ENCODE measurements at regions not wholly inside any gene's neighbourhood (a gene's known extent, or its start where the extent isn't known, plus 50 kb on each side); places are given as distances from the start of the nearest gene placed in this dataset.

DNA sequence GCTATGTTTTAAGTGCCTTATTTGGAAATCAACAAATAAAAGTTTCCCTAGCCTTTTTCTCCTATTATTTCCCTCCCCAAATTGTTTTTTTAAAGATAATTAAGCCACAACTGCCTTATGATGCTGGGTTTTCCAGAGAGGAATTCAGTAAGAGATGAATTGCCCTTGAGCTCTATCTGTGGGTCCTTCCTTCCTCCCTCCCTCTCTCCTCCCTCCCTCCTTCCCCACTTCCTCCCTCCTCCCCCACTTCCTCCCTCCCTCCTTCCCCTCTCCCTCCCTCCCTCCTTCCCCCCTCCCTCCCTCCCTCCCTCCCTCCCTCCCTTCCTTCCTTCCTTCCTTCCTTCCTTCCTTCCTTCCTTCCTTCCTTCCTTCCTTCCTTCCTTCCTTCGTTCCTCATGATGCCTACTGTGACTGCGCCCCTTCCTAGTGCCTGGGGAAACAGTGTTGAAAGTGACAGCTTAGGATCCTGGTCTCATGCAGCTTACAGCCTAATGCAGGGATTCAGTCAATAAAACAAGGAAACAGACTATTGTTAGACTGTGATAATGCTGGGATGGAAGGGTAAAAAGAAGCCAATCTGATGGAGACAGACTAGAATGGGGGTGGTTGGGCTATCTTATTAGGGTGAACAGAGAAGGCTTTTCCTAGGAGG lies 1417.1 kb downstream of the AACS start:
- Histone ChIP-seq H3K9me3 (ENCODE audit: low read length) (no peaks in the 10 kb centered on the region), H3K4me3 (ENCODE audit: low read depth, low read length, poor library complexity, severe bottlenecking) (no peak overlapping the region), H3K27ac (ENCODE audit: low read depth, low read length, poor library complexity, severe bottlenecking) (no peak overlapping the region)

DNA sequence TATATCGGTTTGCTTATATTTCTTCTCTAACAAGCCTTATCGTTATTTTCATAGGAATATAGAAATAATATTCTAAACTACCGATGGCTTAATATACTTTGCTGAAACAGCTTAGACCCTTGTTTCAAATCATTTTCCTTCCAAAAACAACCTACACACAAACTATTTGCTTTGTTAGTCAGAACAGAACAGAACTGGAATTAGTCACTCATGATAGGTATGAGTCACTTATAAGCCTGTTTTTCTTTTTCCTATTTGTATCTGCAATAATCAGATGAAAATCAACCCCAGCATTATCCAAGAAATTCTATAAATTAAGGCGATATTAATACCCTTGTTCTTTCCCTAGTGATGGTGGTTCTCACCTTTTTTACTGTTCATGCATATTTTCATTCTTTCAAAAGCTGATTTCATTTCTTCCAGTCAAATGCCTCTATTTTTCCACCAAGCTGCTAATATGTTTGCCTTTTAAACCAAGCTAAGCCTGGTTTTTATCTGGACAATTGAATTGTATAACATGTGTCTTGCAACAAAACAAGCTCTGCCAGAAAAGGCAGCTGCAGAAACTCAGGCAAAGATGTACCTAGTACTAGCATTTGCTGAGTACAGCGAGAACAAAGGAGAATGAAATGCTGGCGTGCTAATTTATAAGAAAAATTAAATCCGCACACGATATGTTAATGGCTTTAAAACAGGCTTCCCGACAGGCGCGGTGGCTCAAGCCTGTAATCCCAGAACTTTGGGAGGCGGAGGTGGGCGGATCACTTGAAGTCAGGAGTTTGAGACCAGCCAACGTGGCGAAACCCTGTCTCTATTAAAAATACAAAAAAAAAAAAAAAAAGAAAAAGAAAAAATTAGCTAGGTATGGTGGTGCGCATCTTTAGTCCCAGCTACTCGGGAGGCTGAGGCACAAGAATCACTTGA lies 1418.2 kb downstream of the AACS start:
- no peak overlapping the region for H2AFZ ChIP-seq (ENCODE audit: low read length)
- no peaks in the 10 kb centered on the region for H3K9me2 ChIP-seq (ENCODE audit: low read depth, low read length)
- no peak overlapping the region for H3K4me3 ChIP-seq (ENCODE audit: low read depth, low read length, poor library complexity, severe bottlenecking)
- H3K9ac ChIP-seq (ENCODE audit: low read length), result no peak overlapping the region
- no peaks in the 10 kb centered on the region for H4K20me1 ChIP-seq (ENCODE audit: insufficient read depth, low read length)
- no peaks in the 10 kb centered on the region for H3K4me1 ChIP-seq (ENCODE audit: insufficient read depth, low read length, severe bottlenecking)
- H3K36me3 ChIP-seq (ENCODE audit: insufficient read depth, low read length), result no peaks in the 10 kb centered on the region
- H3F3A ChIP-seq (ENCODE audit: insufficient read depth, low read length), result no peaks in the 10 kb centered on the region
- TF ChIP-seq EZH2 (IDR thresholded peaks at IDR 0.05; ENCODE audit: borderline replicate concordance, low read length), result no peak
- TF ChIP-seq, protein P1, sequence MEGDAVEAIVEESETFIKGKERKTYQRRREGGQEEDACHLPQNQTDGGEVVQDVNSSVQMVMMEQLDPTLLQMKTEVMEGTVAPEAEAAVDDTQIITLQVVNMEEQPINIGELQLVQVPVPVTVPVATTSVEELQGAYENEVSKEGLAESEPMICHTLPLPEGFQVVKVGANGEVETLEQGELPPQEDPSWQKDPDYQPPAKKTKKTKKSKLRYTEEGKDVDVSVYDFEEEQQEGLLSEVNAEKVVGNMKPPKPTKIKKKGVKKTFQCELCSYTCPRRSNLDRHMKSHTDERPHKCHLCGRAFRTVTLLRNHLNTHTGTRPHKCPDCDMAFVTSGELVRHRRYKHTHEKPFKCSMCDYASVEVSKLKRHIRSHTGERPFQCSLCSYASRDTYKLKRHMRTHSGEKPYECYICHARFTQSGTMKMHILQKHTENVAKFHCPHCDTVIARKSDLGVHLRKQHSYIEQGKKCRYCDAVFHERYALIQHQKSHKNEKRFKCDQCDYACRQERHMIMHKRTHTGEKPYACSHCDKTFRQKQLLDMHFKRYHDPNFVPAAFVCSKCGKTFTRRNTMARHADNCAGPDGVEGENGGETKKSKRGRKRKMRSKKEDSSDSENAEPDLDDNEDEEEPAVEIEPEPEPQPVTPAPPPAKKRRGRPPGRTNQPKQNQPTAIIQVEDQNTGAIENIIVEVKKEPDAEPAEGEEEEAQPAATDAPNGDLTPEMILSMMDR (IDR thresholded peaks at IDR 0.05; ENCODE audit: low read length), result no peak
- H3K9me3 ChIP-seq (ENCODE audit: low read length), result no peaks in the 10 kb centered on the region
- no peak overlapping the region for H3K27ac ChIP-seq (ENCODE audit: low read depth, low read length, poor library complexity, severe bottlenecking)
- H3K4me2 ChIP-seq (ENCODE audit: low read length), result no peak overlapping the region
- no peaks in the 10 kb centered on the region for H3K27me3 ChIP-seq (ENCODE audit: insufficient read depth, low read length)
- H3K79me2 ChIP-seq (ENCODE audit: insufficient read depth, low read length), result no peaks in the 10 kb centered on the region

More for the DNA sequence above, 1417.1 kb downstream of the AACS start:
- no peaks in the 10 kb centered on the region for H3K36me3 ChIP-seq (ENCODE audit: insufficient read depth, low read length)
- H4K20me1 ChIP-seq (ENCODE audit: insufficient read depth, low read length), result no peaks in the 10 kb centered on the region
- no peak overlapping the region for H3K9ac ChIP-seq (ENCODE audit: low read length)
- no peak overlapping the region for H2AFZ ChIP-seq (ENCODE audit: low read length)
- no peak overlapping the region for H3K4me2 ChIP-seq (ENCODE audit: low read length)
- TF ChIP-seq EZH2 (IDR thresholded peaks at IDR 0.05; ENCODE audit: borderline replicate concordance, low read length), result no peak
- TF ChIP-seq, protein P1 (IDR thresholded peaks at IDR 0.05; ENCODE audit: low read length), result no peak
- H3K79me2 ChIP-seq (ENCODE audit: insufficient read depth, low read length), result no peaks in the 10 kb centered on the region
- no peaks in the 10 kb centered on the region for H3K4me1 ChIP-seq (ENCODE audit: insufficient read depth, low read length, severe bottlenecking)
- H3F3A ChIP-seq (ENCODE audit: insufficient read depth, low read length), result no peaks in the 10 kb centered on the region
- no peaks in the 10 kb centered on the region for H3K27me3 ChIP-seq (ENCODE audit: insufficient read depth, low read length)
- no peaks in the 10 kb centered on the region for H3K9me2 ChIP-seq (ENCODE audit: low read depth, low read length)

DNA sequence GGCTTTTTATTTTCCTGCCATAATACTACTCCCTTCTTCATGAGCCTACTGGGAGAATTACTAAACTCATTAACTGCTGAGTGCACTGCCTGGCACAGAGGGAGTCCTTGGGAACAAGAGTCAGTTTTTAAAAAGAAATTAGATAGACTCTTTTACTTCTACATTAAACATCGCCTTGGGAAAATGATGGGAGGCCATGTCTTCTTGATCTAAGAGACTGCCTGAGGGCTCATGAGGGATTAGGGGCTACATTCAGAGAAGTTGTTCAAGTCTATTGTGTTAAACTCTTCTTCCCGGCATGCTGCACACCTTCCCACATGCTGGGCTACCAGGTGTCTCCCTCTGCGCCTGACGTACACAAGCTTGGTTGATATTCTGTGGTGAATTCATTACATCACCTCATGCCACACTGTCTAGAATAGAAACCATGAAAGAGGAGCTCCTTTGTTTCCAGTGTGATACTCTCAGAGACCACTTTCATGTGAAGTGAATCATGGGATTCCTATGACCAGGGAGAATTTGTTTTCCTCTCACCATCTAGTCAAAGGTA lies 1422.3 kb downstream of the AACS start:
- Histone ChIP-seq H3K36me3 (ENCODE audit: insufficient read depth, low read length) (no peaks in the 10 kb centered on the region; the same call in 1 of the 2 replicates), H3K9me2 (ENCODE audit: low read depth, low read length) (no peaks in the 10 kb centered on the region), H2AFZ (ENCODE audit: low read length) (no peak overlapping the region), H3K4me3 (ENCODE audit: low read depth, low read length, poor library complexity, severe bottlenecking) (no peak overlapping the region), H3K9me3 (ENCODE audit: low read length) (no peaks in the 10 kb centered on the region), H3K27me3 (ENCODE audit: insufficient read depth, low read length) (no peaks in the 10 kb centered on the region), H3K4me2 (ENCODE audit: low read length) (no peak overlapping the region), H3K9ac (ENCODE audit: low read length) (no peak overlapping the region), H3K27ac (ENCODE audit: low read depth, low read length, poor library complexity, severe bottlenecking) (no peak overlapping the region), H3K4me1 (ENCODE audit: insufficient read depth, low read length, severe bottlenecking) (no peaks in the 10 kb centered on the region), H3F3A (ENCODE audit: insufficient read depth, low read length) (no peaks in the 10 kb centered on the region), H4K20me1 (ENCODE audit: insufficient read depth, low read length) (no peaks in the 10 kb centered on the region), H3K79me2 (ENCODE audit: insufficient read depth, low read length) (no peaks in the 10 kb centered on the region)
- TF ChIP-seq, protein P1 (IDR thresholded peaks at IDR 0.05; ENCODE audit: low read length), result no peak
- no peak for TF ChIP-seq EZH2 (IDR thresholded peaks at IDR 0.05; ENCODE audit: borderline replicate concordance, low read length)
